ENCODE measurements at regions not wholly inside any gene's neighbourhood (a gene's known extent, or its start where the extent isn't known, plus 50 kb on each side); places are given as distances from the start of the nearest gene placed in this dataset.

GRCh38 chr6:2361195-2361594, 115.8 kb upstream of the GMDS start:
- Histone ChIP-seq H3K79me2 (ENCODE audit: insufficient read depth, low read length) (no peaks in the 10 kb centered on the region), H3K4me2 (ENCODE audit: low read length) (no peak overlapping the region), H3K4me1 (ENCODE audit: insufficient read depth, low read length, severe bottlenecking) (no peaks in the 10 kb centered on the region), H3F3A (ENCODE audit: insufficient read depth, low read length) (no peaks in the 10 kb centered on the region), H3K9ac (ENCODE audit: low read length) (no peak overlapping the region), H3K9me3 (ENCODE audit: low read length) (no peaks in the 10 kb centered on the region), H3K9me2 (ENCODE audit: low read depth, low read length) (no peaks in the 10 kb centered on the region), H4K20me1 (ENCODE audit: insufficient read depth, low read length) (no peaks in the 10 kb centered on the region), H3K4me3 (ENCODE audit: low read depth, low read length, poor library complexity, severe bottlenecking) (no peak overlapping the region), H2AFZ (ENCODE audit: low read length) (no peak overlapping the region), H3K27me3 (ENCODE audit: insufficient read depth, low read length) (no peaks in the 10 kb centered on the region), H3K36me3 (ENCODE audit: insufficient read depth, low read length) (no peaks in the 10 kb centered on the region), H3K27ac (ENCODE audit: low read depth, low read length, poor library complexity, severe bottlenecking) (no peak overlapping the region)
- TF ChIP-seq EZH2 (IDR thresholded peaks at IDR 0.05; ENCODE audit: borderline replicate concordance, low read length) (no peak), CTCF (IDR thresholded peaks at IDR 0.05; ENCODE audit: low read length) (no peak)

GRCh38 chr6:2360716-2361115, 115.3 kb upstream of the GMDS start:
- Histone ChIP-seq H3K4me3 (ENCODE audit: low read depth, low read length, poor library complexity, severe bottlenecking) (no peak overlapping the region), H2AFZ (ENCODE audit: low read length) (no peak overlapping the region), H3K9me2 (ENCODE audit: low read depth, low read length) (no peaks in the 10 kb centered on the region), H3K27me3 (ENCODE audit: insufficient read depth, low read length) (no peaks in the 10 kb centered on the region), H3K27ac (ENCODE audit: low read depth, low read length, poor library complexity, severe bottlenecking) (no peak overlapping the region), H3K36me3 (ENCODE audit: insufficient read depth, low read length) (no peaks in the 10 kb centered on the region), H3F3A (ENCODE audit: insufficient read depth, low read length) (no peaks in the 10 kb centered on the region), H3K4me1 (ENCODE audit: insufficient read depth, low read length, severe bottlenecking) (no peaks in the 10 kb centered on the region), H3K9ac (ENCODE audit: low read length) (no peak overlapping the region), H3K9me3 (ENCODE audit: low read length) (no peaks in the 10 kb centered on the region), H4K20me1 (ENCODE audit: insufficient read depth, low read length) (no peaks in the 10 kb centered on the region), H3K4me2 (ENCODE audit: low read length) (no peak overlapping the region), H3K79me2 (ENCODE audit: insufficient read depth, low read length) (no peaks in the 10 kb centered on the region)
- TF ChIP-seq CTCF (IDR thresholded peaks at IDR 0.05; ENCODE audit: low read length): no peak
- TF ChIP-seq EZH2 (IDR thresholded peaks at IDR 0.05; ENCODE audit: borderline replicate concordance, low read length): no peak

GRCh38 chr6:2360126-2360525, 114.7 kb upstream of the GMDS start:
- Histone ChIP-seq H3K4me3 (ENCODE audit: low read depth, low read length, poor library complexity, severe bottlenecking) (no peak overlapping the region), H3K9me2 (ENCODE audit: low read depth, low read length) (no peaks in the 10 kb centered on the region), H3K9ac (ENCODE audit: low read length) (no peak overlapping the region), H3K27ac (ENCODE audit: low read depth, low read length, poor library complexity, severe bottlenecking) (no peak overlapping the region), H3K36me3 (ENCODE audit: insufficient read depth, low read length) (no peaks in the 10 kb centered on the region), H4K20me1 (ENCODE audit: insufficient read depth, low read length) (no peaks in the 10 kb centered on the region), H3K4me1 (ENCODE audit: insufficient read depth, low read length, severe bottlenecking) (no peaks in the 10 kb centered on the region), H3F3A (ENCODE audit: insufficient read depth, low read length) (no peaks in the 10 kb centered on the region), H3K9me3 (ENCODE audit: low read length) (no peaks in the 10 kb centered on the region), H3K4me2 (ENCODE audit: low read length) (no peak overlapping the region), H3K27me3 (ENCODE audit: insufficient read depth, low read length) (no peaks in the 10 kb centered on the region), H3K79me2 (ENCODE audit: insufficient read depth, low read length) (no peaks in the 10 kb centered on the region), H2AFZ (ENCODE audit: low read length) (no peak overlapping the region)
- no peak for TF ChIP-seq CTCF (IDR thresholded peaks at IDR 0.05; ENCODE audit: low read length)
- no peak for TF ChIP-seq EZH2 (IDR thresholded peaks at IDR 0.05; ENCODE audit: borderline replicate concordance, low read length)

All from OCI-LY1 (cell line).